ENCODE measurements at regions not wholly inside any gene's neighbourhood (a gene's known extent, or its start where the extent isn't known, plus 50 kb on each side); places are given as distances from the start of the nearest gene placed in this dataset.
"Not testable (repeated sequence)": the region's sequence is repeated elsewhere in the genome, so short reads cannot be mapped to it uniquely, and the experiment has no call there.

DNA sequence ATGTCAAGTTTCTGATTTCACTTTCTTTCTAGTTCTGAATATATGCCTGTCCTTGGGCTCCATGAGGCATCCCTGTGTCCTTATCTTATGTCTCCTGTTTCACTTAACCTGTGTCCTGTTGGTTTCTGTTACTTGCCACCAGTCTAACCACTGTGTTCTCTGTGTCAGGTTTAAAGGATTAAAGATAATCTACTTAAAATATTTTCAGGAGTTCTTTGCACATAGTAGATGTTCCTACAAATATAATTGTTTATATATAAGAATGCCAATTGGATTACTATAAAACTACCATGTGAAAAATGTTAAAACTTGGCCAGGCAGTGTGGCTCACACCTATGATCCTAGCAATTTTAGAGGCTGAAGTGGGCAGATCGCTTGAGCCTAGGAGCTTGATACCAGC is 406.4 kb downstream of the CCER1 start:
- H3K36me3 ChIP-seq (ENCODE audit: control insufficient read depth, insufficient read depth, low read length), result no peaks in the 10 kb centered on the region
- H3K4me1 ChIP-seq (ENCODE audit: control insufficient read depth, insufficient read depth, low read length), result no peaks in the 10 kb centered on the region
- no peak overlapping the region for H3K27ac ChIP-seq (ENCODE audit: low read depth, low read length)
- H3K4me3 ChIP-seq (ENCODE audit: low read depth, low read length), result no peak overlapping the region
- 100% methylated on average over 1 of the region's 1 CpG for WGBS (ENCODE audit: insufficient coverage)
- DNase-seq (ENCODE audit: low read depth in 4 of 6, low spot score in 6 of 6), result no peak
- H3K27me3 ChIP-seq (ENCODE audit: control insufficient read depth, insufficient read depth, low read length), result no peaks in the 10 kb centered on the region
- no peaks in the 10 kb centered on the region for H3K9me3 ChIP-seq (ENCODE audit: control insufficient read depth, insufficient read depth, low read length)

DNA sequence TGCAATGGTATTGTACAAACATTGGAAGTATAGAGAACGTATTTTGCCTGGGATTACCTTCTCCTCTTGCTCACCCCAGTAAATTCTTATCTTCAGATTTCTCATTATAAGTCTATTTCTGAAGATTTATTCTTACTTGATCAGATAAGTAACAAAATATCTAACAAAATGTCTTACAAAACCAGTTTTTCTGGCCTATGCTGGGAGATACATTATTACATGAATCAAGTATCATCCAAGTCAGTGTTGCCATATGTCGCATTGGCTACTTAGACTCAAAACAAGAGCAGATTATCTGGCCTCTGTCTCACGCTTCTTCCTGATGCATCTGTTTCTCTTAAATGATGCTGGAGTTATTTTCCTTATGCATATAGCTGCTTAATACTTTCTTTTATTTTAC is 408.5 kb downstream of the CCER1 start:
- WGBS (ENCODE audit: insufficient coverage), result no CpG with 5 or more reads among the region's 3 CpGs

DNA sequence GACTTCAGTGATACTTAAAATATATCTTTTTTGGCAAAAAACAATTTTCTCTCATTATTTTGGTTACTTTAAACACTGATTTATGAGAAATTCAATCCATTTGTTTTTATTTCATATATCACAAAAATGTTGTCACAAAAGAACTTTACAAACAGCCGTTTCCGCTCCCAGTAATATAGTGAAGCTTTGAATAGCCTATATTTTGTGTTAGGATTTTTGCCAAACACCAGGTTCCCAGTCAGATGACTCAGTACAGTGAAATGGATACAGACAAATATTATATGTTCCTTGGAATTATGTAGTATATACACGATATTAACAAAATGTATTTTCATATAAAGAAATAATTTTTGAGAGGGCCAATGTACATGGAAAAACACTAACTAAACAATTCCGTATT is 411.1 kb downstream of the CCER1 start:
- WGBS (ENCODE audit: insufficient coverage), result no CpG with 5 or more reads among the region's 4 CpGs
- Histone ChIP-seq H3K27ac (ENCODE audit: low read depth, low read length) (no peak overlapping the region), H3K4me1 (ENCODE audit: control insufficient read depth, insufficient read depth, low read length) (no peaks in the 10 kb centered on the region), H3K36me3 (ENCODE audit: control insufficient read depth, insufficient read depth, low read length) (no peaks in the 10 kb centered on the region), H3K4me3 (ENCODE audit: low read depth, low read length) (no peak overlapping the region), H3K27me3 (ENCODE audit: control insufficient read depth, insufficient read depth, low read length) (no peaks in the 10 kb centered on the region), H3K9me3 (ENCODE audit: control insufficient read depth, insufficient read depth, low read length) (no peaks in the 10 kb centered on the region)
- DNase-seq (ENCODE audit: low read depth in 4 of 6, low spot score in 6 of 6), result no peak

More for the DNA sequence above, 408.5 kb downstream of the CCER1 start:
- Histone ChIP-seq H3K36me3 (ENCODE audit: control insufficient read depth, insufficient read depth, low read length) (no peaks in the 10 kb centered on the region), H3K27ac (ENCODE audit: low read depth, low read length) (no peak overlapping the region), H3K4me3 (ENCODE audit: low read depth, low read length) (no peak overlapping the region), H3K4me1 (ENCODE audit: control insufficient read depth, insufficient read depth, low read length) (no peaks in the 10 kb centered on the region), H3K27me3 (ENCODE audit: control insufficient read depth, insufficient read depth, low read length) (no peaks in the 10 kb centered on the region), H3K9me3 (ENCODE audit: control insufficient read depth, insufficient read depth, low read length) (no peaks in the 10 kb centered on the region)
- DNase-seq (ENCODE audit: low read depth in 4 of 6, low spot score in 6 of 6), result peak in 1 of 6 donors; percentile 7

DNA sequence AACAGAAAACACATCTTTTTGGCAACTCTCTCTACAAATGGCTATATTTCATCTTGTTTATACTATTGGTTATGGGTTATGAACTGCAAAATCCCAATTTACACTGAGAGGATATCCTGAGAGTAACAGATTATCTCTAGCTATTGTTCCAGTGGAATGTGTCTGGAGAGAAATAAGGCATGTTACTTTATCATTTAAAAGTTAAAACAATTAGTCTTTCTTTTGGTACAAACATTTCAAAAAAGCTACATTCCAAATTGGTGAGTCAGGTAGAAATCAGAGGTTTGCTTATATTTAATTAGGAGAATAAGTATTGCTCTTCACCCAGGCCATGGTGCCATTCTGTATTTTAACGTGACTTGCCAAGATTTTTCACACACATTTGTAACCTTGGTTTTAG is 411.6 kb downstream of the CCER1 start:
- no peaks in the 10 kb centered on the region for H3K9me3 ChIP-seq (ENCODE audit: control insufficient read depth, insufficient read depth, low read length)

DNA sequence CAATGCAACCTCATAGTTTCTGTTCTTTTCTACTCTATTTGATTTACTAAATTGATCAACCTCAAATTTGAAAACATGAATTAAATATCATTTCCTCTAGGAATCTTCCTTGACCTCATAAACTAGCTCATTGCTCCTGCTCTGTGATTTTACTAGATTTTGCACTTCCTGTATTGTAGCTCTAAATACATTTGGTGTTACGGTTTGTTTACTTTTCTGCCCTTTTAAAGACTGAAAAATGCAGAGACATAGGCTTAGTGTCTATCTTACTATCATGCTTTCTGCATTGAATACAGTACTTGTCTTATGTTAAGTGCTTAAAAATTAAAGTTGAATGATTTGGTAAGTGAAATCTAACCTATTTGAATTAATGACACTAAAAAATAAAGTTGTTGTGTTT is 412.1 kb downstream of the CCER1 start:
- not testable (repeated sequence) for H3K27ac ChIP-seq (ENCODE audit: low read depth, low read length); H3K4me3 ChIP-seq (ENCODE audit: low read depth, low read length); H3K36me3 ChIP-seq (ENCODE audit: control insufficient read depth, insufficient read depth, low read length); H3K27me3 ChIP-seq (ENCODE audit: control insufficient read depth, insufficient read depth, low read length); H3K9me3 ChIP-seq (ENCODE audit: control insufficient read depth, insufficient read depth, low read length); DNase-seq (ENCODE audit: low read depth in 4 of 6, low spot score in 6 of 6); H3K4me1 ChIP-seq (ENCODE audit: control insufficient read depth, insufficient read depth, low read length)
- no CpG with 5 or more reads among the region's 1 CpG for WGBS (ENCODE audit: insufficient coverage)

More for the DNA sequence above, 411.6 kb downstream of the CCER1 start:
- no peak overlapping the region for H3K4me3 ChIP-seq (ENCODE audit: low read depth, low read length)
- no CpG with 5 or more reads among the region's 1 CpG for WGBS (ENCODE audit: insufficient coverage)
- H3K36me3 ChIP-seq (ENCODE audit: control insufficient read depth, insufficient read depth, low read length), result no peaks in the 10 kb centered on the region
- no peak for DNase-seq (ENCODE audit: low read depth in 4 of 6, low spot score in 6 of 6)
- no peaks in the 10 kb centered on the region for H3K4me1 ChIP-seq (ENCODE audit: control insufficient read depth, insufficient read depth, low read length)
- H3K27ac ChIP-seq (ENCODE audit: low read depth, low read length), result no peak overlapping the region
- no peaks in the 10 kb centered on the region for H3K27me3 ChIP-seq (ENCODE audit: control insufficient read depth, insufficient read depth, low read length)

DNA sequence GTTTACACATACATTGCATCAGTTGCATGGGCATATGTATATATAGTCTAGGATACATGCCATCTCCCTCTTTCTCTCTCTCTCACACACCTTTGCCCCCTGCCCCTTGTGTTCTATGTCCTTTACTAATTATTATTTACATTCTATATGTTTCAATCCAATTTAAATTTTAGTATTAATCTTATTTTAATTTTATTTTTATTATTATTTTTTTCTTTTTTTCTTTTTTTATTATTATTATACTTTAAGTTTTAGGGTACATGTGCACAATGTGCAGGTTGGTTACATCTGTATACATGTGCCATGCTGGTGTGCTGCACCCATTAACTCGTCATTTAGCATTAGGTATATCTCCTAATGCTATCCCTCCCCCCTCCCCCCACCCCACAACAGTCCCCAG is 421.1 kb downstream of the CCER1 start:
- not testable (repeated sequence) for H3K36me3 ChIP-seq (ENCODE audit: control insufficient read depth, insufficient read depth, low read length); H3K27me3 ChIP-seq (ENCODE audit: control insufficient read depth, insufficient read depth, low read length); H3K4me3 ChIP-seq (ENCODE audit: low read depth, low read length); H3K9me3 ChIP-seq (ENCODE audit: control insufficient read depth, insufficient read depth, low read length); DNase-seq (ENCODE audit: low read depth in 4 of 6, low spot score in 6 of 6); H3K27ac ChIP-seq (ENCODE audit: low read depth, low read length); H3K4me1 ChIP-seq (ENCODE audit: control insufficient read depth, insufficient read depth, low read length)
- WGBS (ENCODE audit: insufficient coverage), result no CpG with 5 or more reads among the region's 1 CpG

DNA sequence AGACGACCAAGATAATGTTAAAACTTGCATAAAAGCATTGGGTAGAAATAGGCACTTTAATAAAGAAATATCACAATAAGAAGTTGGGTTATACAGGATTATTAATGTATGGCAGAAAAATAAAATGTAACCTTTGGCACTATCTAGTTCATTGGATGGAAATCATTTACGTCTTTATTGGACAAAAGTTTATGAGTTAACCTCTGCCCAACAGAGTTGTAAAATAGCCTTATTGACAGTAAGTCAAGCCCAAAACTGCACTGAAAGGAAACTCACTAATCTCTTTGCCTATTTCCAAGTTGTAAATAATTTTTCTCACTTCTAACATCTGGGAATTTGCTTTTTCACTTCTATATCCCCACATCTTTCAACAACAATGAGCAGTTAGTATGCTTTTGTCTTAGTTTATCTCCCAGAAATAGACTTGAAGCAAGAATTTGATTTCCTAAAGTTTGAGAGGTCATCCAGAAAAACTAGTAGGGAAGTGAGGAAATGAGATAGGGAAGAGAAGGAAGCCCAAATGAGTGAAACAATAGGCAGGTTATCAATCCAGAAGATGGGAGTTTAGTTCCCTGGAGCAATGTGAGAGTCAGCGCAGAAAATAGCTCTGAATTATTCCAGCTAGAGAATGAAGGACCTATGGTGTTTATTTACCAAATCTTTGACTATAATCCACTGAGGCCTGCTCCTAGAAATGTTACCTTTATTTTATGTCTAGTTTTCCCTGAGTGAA is 434.8 kb downstream of the CCER1 start:
- H3K27me3 ChIP-seq (ENCODE audit: control insufficient read depth, insufficient read depth, low read length), result no peaks in the 10 kb centered on the region
- no peak for DNase-seq (ENCODE audit: low read depth in 4 of 6, low spot score in 6 of 6)
- no peaks in the 10 kb centered on the region for H3K36me3 ChIP-seq (ENCODE audit: control insufficient read depth, insufficient read depth, low read length)
- H3K4me1 ChIP-seq (ENCODE audit: control insufficient read depth, insufficient read depth, low read length), result no peaks in the 10 kb centered on the region
- WGBS (ENCODE audit: insufficient coverage), result no CpG with 5 or more reads among the region's 3 CpGs
- H3K4me3 ChIP-seq (ENCODE audit: low read depth, low read length), result no peak overlapping the region
- no peaks in the 10 kb centered on the region for H3K9me3 ChIP-seq (ENCODE audit: control insufficient read depth, insufficient read depth, low read length)
- no peak overlapping the region for H3K27ac ChIP-seq (ENCODE audit: low read depth, low read length)

DNA sequence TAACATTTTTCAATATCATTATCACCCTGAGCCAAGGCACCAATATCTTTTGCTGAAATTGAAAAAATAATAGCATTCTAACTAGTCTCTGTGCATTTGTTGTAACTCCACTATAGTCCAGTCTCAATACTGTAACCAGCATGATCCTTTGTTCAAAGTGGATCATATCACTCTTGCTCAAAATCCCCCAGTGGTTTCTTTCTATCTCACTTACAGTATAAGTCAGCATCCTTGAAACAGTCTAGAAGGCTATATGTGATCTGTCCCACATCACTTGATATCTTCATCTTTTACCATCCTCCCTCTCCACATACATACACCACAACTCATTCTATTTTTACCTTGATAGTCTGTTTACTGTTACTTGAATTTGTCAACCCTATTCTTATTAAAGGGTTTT is 435.7 kb downstream of the CCER1 start:
- Histone ChIP-seq H3K36me3 (ENCODE audit: control insufficient read depth, insufficient read depth, low read length) (no peaks in the 10 kb centered on the region), H3K27ac (ENCODE audit: low read depth, low read length) (no peak overlapping the region), H3K4me1 (ENCODE audit: control insufficient read depth, insufficient read depth, low read length) (no peaks in the 10 kb centered on the region), H3K4me3 (ENCODE audit: low read depth, low read length) (no peak overlapping the region), H3K9me3 (ENCODE audit: control insufficient read depth, insufficient read depth, low read length) (no peaks in the 10 kb centered on the region), H3K27me3 (ENCODE audit: control insufficient read depth, insufficient read depth, low read length) (no peaks in the 10 kb centered on the region)
- no peak for DNase-seq (ENCODE audit: low read depth in 4 of 6, low spot score in 6 of 6)

DNA sequence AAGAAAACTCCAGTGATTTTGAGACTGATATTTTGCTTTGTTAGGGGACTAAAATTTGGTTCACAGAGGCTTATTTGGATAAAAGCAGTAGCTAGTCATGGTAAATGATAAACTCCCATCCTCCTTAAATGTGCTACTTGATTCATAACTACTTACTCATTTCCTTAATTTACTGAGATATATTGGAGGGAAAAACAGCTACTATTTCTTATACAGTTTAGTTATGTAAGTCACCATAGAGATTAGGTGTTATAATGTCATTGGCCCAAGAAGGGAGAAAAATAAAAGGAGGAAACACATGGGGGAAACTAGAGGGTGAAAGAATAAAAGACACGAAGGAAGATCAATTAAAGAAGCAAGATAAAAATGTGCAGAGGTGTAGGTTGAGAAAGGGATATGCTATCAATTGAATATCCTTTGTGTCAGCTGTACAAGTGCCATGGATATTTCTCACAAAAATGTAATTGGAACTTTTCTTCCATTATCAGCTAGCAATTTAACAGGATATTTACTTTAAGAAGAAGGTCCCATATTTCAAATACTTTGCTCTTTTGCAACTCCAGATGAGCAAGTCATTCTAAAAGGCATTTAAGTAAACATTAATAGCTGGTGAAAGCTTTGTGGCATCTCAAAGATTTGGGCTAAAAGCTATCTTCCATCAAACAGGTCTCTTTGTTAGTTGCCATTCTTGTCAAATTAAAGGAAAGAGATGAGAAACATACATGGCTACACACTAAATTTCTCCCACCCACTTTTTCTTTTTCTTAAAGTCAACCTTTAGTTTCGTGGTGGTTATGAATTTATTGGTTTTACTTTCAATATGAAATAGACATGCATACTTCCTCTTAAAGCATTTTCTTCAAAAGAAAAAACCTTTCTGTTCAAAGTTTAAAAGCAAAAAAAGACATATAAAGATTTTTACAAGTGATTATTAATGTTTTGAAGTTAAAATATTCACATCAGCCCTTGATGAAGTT is 439.5 kb downstream of the CCER1 start:
- Histone ChIP-seq H3K27ac (ENCODE audit: low read depth, low read length) (no peak overlapping the region), H3K9me3 (ENCODE audit: control insufficient read depth, insufficient read depth, low read length) (no peaks in the 10 kb centered on the region), H3K4me3 (ENCODE audit: low read depth, low read length) (no peak overlapping the region), H3K4me1 (ENCODE audit: control insufficient read depth, insufficient read depth, low read length) (no peaks in the 10 kb centered on the region), H3K27me3 (ENCODE audit: control insufficient read depth, insufficient read depth, low read length) (no peaks in the 10 kb centered on the region), H3K36me3 (ENCODE audit: control insufficient read depth, insufficient read depth, low read length) (no peaks in the 10 kb centered on the region)
- WGBS (ENCODE audit: insufficient coverage), result no CpG with 5 or more reads among the region's 2 CpGs
- no peak for DNase-seq (ENCODE audit: low read depth in 4 of 6, low spot score in 6 of 6)

DNA sequence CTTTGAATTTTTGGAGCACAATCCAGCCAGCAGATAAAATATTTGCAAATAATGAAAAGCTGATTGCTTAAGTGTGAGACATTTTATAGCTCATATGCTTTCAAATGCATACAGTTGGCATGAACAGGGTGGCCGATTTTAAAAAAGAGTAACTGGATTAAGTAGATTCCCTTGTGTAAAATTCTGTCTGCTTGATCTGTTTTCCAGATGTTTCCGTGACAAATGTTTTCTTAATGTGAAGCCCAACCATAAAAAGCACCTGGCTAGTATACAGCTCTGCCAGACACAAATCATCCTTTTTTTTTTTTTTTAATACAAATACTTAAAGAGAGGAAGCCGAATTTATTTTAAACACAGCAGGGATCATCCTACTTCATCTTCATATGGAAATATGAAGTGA is 440.7 kb downstream of the CCER1 start:
- no peaks in the 10 kb centered on the region for H3K9me3 ChIP-seq (ENCODE audit: control insufficient read depth, insufficient read depth, low read length)

More for the DNA sequence above, 440.7 kb downstream of the CCER1 start:
- peak in 3 of 6 donors; percentile 7 to 68 (median 33) for DNase-seq (ENCODE audit: low read depth in 4 of 6, low spot score in 6 of 6)
- Histone ChIP-seq H3K4me3 (ENCODE audit: low read depth, low read length) (no peak overlapping the region), H3K36me3 (ENCODE audit: control insufficient read depth, insufficient read depth, low read length) (no peaks in the 10 kb centered on the region), H3K4me1 (ENCODE audit: control insufficient read depth, insufficient read depth, low read length) (no peaks in the 10 kb centered on the region), H3K27ac (ENCODE audit: low read depth, low read length) (no peak overlapping the region), H3K27me3 (ENCODE audit: control insufficient read depth, insufficient read depth, low read length) (no peaks in the 10 kb centered on the region)
- WGBS (ENCODE audit: insufficient coverage), result no CpG with 5 or more reads among the region's 3 CpGs

Data from spinal cord (tissue), 9 donors.